ENCODE measurements at regions not wholly inside any gene's neighbourhood (a gene's known extent, or its start where the extent isn't known, plus 50 kb on each side); places are given as distances from the start of the nearest gene placed in this dataset.
"Not testable (repeated sequence)": the region's sequence is repeated elsewhere in the genome, so short reads cannot be mapped to it uniquely, and the experiment has no call there.

GRCh38 chr1:187070076-187070475, 241.3 kb downstream of the PLA2G4A start:
- Histone ChIP-seq H4K8ac (ENCODE audit: low read depth, low read length) (no peak overlapping the region), H2AFZ (ENCODE audit: insufficient read depth, low read length, poor library complexity) (no peak overlapping the region), H3K14ac (ENCODE audit: low read length) (no peak overlapping the region), H2AK5ac (ENCODE audit: low read length) (no peak overlapping the region), H3K4me1 (ENCODE audit: control insufficient read depth in 1 of 2, insufficient read depth in 2 of 2, low read length in 2 of 2) (no peaks in the 10 kb centered on the region), H3K79me1 (ENCODE audit: low read length) (no peaks in the 10 kb centered on the region), H3K23ac (ENCODE audit: low read length) (no peak overlapping the region), H3K27ac (ENCODE audit: low read depth, low read length) (no peak overlapping the region), H4K91ac (ENCODE audit: low read depth, low read length) (no peak overlapping the region), H2BK12ac (ENCODE audit: low read length) (no peak overlapping the region), H3K4me3 (ENCODE audit: low read depth, low read length) (no peak overlapping the region), H4K12ac (ENCODE audit: low read depth, low read length) (no peak overlapping the region), H2BK120ac (ENCODE audit: insufficient read depth, low read length, poor library complexity) (no peak overlapping the region), H3K36me3 (ENCODE audit: control insufficient read depth in 1 of 2, insufficient read depth in 2 of 2, low read length in 2 of 2) (no peaks in the 10 kb centered on the region), H3K4ac (ENCODE audit: low read depth, low read length) (no peak overlapping the region), H3K9ac (ENCODE audit: low read length) (no peak overlapping the region), H3K18ac (ENCODE audit: low read length) (no peak overlapping the region), H2BK5ac (ENCODE audit: low read depth, low read length, poor library complexity) (no peak overlapping the region), H3K79me2 (ENCODE audit: control insufficient read depth, insufficient read depth, low read length, poor library complexity) (no peaks in the 10 kb centered on the region), H3K4me2 (ENCODE audit: low read length) (no peak overlapping the region), H3K9me3 (ENCODE audit: insufficient read depth, low read depth, low read length) (no peaks in the 10 kb centered on the region), H3K27me3 (ENCODE audit: insufficient read depth, low read length) (no peaks in the 10 kb centered on the region)
- no CpG with 5 or more reads among the region's 3 CpGs for WGBS (ENCODE audit: extremely low coverage, insufficient coverage, insufficient read length)
- peak; percentile 4 to 48 for DNase-seq

- not testable (repeated sequence) for H3K9ac ChIP-seq (ENCODE audit: low read length); H3K27ac ChIP-seq (ENCODE audit: low read depth, low read length); H3K79me1 ChIP-seq (ENCODE audit: low read length); H2BK5ac ChIP-seq (ENCODE audit: low read depth, low read length, poor library complexity); H2AK5ac ChIP-seq (ENCODE audit: low read length); H4K91ac ChIP-seq (ENCODE audit: low read depth, low read length); H3K14ac ChIP-seq (ENCODE audit: low read length); H3K79me2 ChIP-seq (ENCODE audit: control insufficient read depth, insufficient read depth, low read length, poor library complexity); H3K27me3 ChIP-seq (ENCODE audit: insufficient read depth, low read length); H2BK12ac ChIP-seq (ENCODE audit: low read length); H3K4me2 ChIP-seq (ENCODE audit: low read length); H3K36me3 ChIP-seq (ENCODE audit: control insufficient read depth in 1 of 2, insufficient read depth in 2 of 2, low read length in 2 of 2); H3K23ac ChIP-seq (ENCODE audit: low read length); H3K4ac ChIP-seq (ENCODE audit: low read depth, low read length); H3K18ac ChIP-seq (ENCODE audit: low read length); DNase-seq; H3K4me1 ChIP-seq (ENCODE audit: control insufficient read depth in 1 of 2, insufficient read depth in 2 of 2, low read length in 2 of 2); H2BK120ac ChIP-seq (ENCODE audit: insufficient read depth, low read length, poor library complexity); H3K4me3 ChIP-seq (ENCODE audit: low read depth, low read length); H4K12ac ChIP-seq (ENCODE audit: low read depth, low read length); H2AFZ ChIP-seq (ENCODE audit: insufficient read depth, low read length, poor library complexity); H3K9me3 ChIP-seq (ENCODE audit: insufficient read depth, low read depth, low read length); H4K8ac ChIP-seq (ENCODE audit: low read depth, low read length)
- WGBS (ENCODE audit: extremely low coverage, insufficient coverage, insufficient read length) = no CpG with 5 or more reads among the region's 29 CpGs
Observed at GRCh38 chr1:187072262-187073034, 243.7 kb downstream of the PLA2G4A start.

DNA sequence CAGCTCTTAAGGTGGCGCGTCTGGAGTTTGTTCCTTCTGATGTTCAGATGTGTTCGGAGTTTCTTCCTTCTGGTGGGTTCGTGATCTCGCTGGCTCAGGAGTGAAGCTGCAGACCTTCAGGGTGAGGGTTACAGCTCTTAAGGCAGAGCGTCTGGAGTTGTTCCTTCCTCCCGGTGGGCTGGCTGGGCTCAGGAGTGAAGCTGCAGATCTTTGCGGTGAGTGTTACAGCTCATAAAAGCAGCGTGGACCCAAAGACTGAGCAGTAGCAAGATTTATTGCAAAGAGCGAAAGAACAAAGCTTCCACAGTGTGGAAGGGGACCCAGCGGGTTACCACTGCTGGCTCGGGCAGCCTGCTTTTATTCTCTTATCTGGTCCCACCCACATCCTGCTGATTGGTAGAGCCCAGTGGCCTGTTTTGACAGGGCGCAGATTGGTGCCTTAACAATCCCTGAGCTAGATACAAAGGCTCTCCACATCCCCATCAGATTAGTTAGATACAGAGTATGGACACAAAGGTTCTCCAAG, 244.3 kb downstream of the PLA2G4A start:
- DNase-seq; H3K4me1 ChIP-seq (ENCODE audit: control insufficient read depth in 1 of 2, insufficient read depth in 2 of 2, low read length in 2 of 2); H3K27ac ChIP-seq (ENCODE audit: low read depth, low read length); H3K4ac ChIP-seq (ENCODE audit: low read depth, low read length); H4K91ac ChIP-seq (ENCODE audit: low read depth, low read length); H2BK5ac ChIP-seq (ENCODE audit: low read depth, low read length, poor library complexity); H2BK12ac ChIP-seq (ENCODE audit: low read length); H3K27me3 ChIP-seq (ENCODE audit: insufficient read depth, low read length); H3K36me3 ChIP-seq (ENCODE audit: control insufficient read depth in 1 of 2, insufficient read depth in 2 of 2, low read length in 2 of 2); H3K14ac ChIP-seq (ENCODE audit: low read length); H4K12ac ChIP-seq (ENCODE audit: low read depth, low read length); H2BK120ac ChIP-seq (ENCODE audit: insufficient read depth, low read length, poor library complexity); H3K18ac ChIP-seq (ENCODE audit: low read length); H3K79me2 ChIP-seq (ENCODE audit: control insufficient read depth, insufficient read depth, low read length, poor library complexity); H3K9me3 ChIP-seq (ENCODE audit: insufficient read depth, low read depth, low read length); H3K4me3 ChIP-seq (ENCODE audit: low read depth, low read length); H2AK5ac ChIP-seq (ENCODE audit: low read length); H4K8ac ChIP-seq (ENCODE audit: low read depth, low read length); H2AFZ ChIP-seq (ENCODE audit: insufficient read depth, low read length, poor library complexity); H3K79me1 ChIP-seq (ENCODE audit: low read length); H3K9ac ChIP-seq (ENCODE audit: low read length); H3K23ac ChIP-seq (ENCODE audit: low read length); H3K4me2 ChIP-seq (ENCODE audit: low read length): not testable (repeated sequence)
- WGBS (ENCODE audit: extremely low coverage, insufficient coverage, insufficient read length) = no CpG with 5 or more reads among the region's 13 CpGs

- DNase-seq = not testable (repeated sequence)
- WGBS (ENCODE audit: extremely low coverage, insufficient coverage, insufficient read length) = no CpG with 5 or more reads among the region's 35 CpGs
Observed at GRCh38 chr1:187073634-187074245, 245.0 kb downstream of the PLA2G4A start.

More at GRCh38 chr1:187073634-187074245, 245.0 kb downstream of the PLA2G4A start:
- not testable (repeated sequence) for H3K23ac ChIP-seq (ENCODE audit: low read length); H4K8ac ChIP-seq (ENCODE audit: low read depth, low read length); H3K9me3 ChIP-seq (ENCODE audit: insufficient read depth, low read depth, low read length); H3K4me1 ChIP-seq (ENCODE audit: control insufficient read depth in 1 of 2, insufficient read depth in 2 of 2, low read length in 2 of 2); H3K36me3 ChIP-seq (ENCODE audit: control insufficient read depth in 1 of 2, insufficient read depth in 2 of 2, low read length in 2 of 2); H3K27me3 ChIP-seq (ENCODE audit: insufficient read depth, low read length); H2AK5ac ChIP-seq (ENCODE audit: low read length); H3K79me2 ChIP-seq (ENCODE audit: control insufficient read depth, insufficient read depth, low read length, poor library complexity); H3K9ac ChIP-seq (ENCODE audit: low read length); H2AFZ ChIP-seq (ENCODE audit: insufficient read depth, low read length, poor library complexity); H3K4me2 ChIP-seq (ENCODE audit: low read length); H3K79me1 ChIP-seq (ENCODE audit: low read length); H4K12ac ChIP-seq (ENCODE audit: low read depth, low read length); H3K27ac ChIP-seq (ENCODE audit: low read depth, low read length); H2BK12ac ChIP-seq (ENCODE audit: low read length); H3K4me3 ChIP-seq (ENCODE audit: low read depth, low read length); H3K18ac ChIP-seq (ENCODE audit: low read length); H3K4ac ChIP-seq (ENCODE audit: low read depth, low read length); H2BK5ac ChIP-seq (ENCODE audit: low read depth, low read length, poor library complexity); H3K14ac ChIP-seq (ENCODE audit: low read length); H2BK120ac ChIP-seq (ENCODE audit: insufficient read depth, low read length, poor library complexity); H4K91ac ChIP-seq (ENCODE audit: low read depth, low read length)

Data from trophoblast cell (in vitro differentiated cells and primary cell).